ENCODE measurements at regions not wholly inside any gene's neighbourhood (a gene's known extent, or its start where the extent isn't known, plus 50 kb on each side); places are given as distances from the start of the nearest gene placed in this dataset.

DNA sequence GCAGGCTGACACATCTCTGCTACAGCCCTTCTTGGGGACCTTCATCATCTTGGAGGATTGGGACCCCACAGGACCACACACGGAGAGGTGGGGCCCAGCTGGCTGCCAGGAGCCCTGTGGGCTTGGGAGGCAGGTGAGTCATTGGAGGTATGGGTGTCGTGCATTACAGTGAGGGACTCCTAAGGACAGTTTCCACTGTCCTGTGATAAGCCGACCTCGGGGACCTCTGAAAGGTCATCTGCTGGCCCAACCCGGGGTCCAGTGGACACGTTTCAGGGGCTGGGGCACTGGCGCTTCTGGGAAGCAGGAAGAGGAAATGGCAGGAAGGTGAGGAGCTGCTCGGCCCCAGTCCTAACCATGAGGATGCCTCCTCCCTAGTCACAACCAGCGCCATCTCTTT is 238.0 kb downstream of the BCL11B start (continued):
- TF ChIP-seq GTF2I (CRISPR knock-in tag; conservative IDR thresholded peaks at IDR 0.05): no peak
- no peak for TF ChIP-seq NR3C1 (CRISPR knock-in tag; conservative IDR thresholded peaks at IDR 0.05; ENCODE audit: low read depth)
- TF ChIP-seq, protein P1, sequence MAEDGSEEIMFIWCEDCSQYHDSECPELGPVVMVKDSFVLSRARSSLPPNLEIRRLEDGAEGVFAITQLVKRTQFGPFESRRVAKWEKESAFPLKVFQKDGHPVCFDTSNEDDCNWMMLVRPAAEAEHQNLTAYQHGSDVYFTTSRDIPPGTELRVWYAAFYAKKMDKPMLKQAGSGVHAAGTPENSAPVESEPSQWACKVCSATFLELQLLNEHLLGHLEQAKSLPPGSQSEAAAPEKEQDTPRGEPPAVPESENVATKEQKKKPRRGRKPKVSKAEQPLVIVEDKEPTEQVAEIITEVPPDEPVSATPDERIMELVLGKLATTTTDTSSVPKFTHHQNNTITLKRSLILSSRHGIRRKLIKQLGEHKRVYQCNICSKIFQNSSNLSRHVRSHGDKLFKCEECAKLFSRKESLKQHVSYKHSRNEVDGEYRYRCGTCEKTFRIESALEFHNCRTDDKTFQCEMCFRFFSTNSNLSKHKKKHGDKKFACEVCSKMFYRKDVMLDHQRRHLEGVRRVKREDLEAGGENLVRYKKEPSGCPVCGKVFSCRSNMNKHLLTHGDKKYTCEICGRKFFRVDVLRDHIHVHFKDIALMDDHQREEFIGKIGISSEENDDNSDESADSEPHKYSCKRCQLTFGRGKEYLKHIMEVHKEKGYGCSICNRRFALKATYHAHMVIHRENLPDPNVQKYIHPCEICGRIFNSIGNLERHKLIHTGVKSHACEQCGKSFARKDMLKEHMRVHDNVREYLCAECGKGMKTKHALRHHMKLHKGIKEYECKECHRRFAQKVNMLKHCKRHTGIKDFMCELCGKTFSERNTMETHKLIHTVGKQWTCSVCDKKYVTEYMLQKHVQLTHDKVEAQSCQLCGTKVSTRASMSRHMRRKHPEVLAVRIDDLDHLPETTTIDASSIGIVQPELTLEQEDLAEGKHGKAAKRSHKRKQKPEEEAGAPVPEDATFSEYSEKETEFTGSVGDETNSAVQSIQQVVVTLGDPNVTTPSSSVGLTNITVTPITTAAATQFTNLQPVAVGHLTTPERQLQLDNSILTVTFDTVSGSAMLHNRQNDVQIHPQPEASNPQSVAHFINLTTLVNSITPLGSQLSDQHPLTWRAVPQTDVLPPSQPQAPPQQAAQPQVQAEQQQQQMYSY (CRISPR knock-in tag; IDR thresholded peaks at IDR 0.05): no peak
- TF ChIP-seq, protein P2, sequence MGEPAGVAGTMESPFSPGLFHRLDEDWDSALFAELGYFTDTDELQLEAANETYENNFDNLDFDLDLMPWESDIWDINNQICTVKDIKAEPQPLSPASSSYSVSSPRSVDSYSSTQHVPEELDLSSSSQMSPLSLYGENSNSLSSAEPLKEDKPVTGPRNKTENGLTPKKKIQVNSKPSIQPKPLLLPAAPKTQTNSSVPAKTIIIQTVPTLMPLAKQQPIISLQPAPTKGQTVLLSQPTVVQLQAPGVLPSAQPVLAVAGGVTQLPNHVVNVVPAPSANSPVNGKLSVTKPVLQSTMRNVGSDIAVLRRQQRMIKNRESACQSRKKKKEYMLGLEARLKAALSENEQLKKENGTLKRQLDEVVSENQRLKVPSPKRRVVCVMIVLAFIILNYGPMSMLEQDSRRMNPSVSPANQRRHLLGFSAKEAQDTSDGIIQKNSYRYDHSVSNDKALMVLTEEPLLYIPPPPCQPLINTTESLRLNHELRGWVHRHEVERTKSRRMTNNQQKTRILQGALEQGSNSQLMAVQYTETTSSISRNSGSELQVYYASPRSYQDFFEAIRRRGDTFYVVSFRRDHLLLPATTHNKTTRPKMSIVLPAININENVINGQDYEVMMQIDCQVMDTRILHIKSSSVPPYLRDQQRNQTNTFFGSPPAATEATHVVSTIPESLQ (CRISPR knock-in tag; IDR thresholded peaks at IDR 0.05): no peak
- TF ChIP-seq SMAD4 (CRISPR knock-in tag; IDR thresholded peaks at IDR 0.05): no peak
- no peak for TF ChIP-seq TP53 (CRISPR knock-in tag; IDR thresholded peaks at IDR 0.05)

DNA sequence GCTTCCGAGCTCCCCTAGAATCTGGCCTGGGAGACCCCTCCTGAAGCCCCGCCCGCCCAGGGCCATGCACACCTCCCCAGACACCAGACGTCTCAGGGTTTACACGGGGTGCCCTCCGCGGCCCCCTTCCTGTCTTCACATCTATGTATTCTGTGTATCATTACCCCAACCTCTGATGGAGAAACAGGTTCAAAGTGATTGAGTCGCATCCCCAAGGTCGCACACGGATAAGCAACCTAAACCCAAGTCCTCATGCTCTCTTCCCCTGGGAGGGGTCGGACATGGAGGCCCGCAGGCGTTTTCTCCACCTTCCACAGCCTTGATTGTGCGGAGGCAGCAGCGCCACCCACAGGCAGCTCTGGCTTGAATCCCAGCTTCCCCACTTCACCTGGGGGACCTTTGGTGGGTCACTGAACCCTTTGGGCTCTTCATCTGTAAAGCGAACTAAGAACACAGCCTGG is 237.3 kb downstream of the BCL11B start:
- H3K27ac Mint-ChIP-seq: no peak overlapping the region; the same call in 1 of the 2 replicates
- ChIA-PET CTCF (interaction anchor here (1.0 to 2.0 kb wide), 11 partner anchors 59 to 379 kb away, joined by 3 to 10 read pairs (median 4); no protein-coding TSS in a partner anchor), POLR2A (no interaction called here)
- peaks cover 15% of the 10 kb centered on the region for H3K9me3 Mint-ChIP-seq
- peaks cover 21% of the 10 kb centered on the region for H3K4me1 Mint-ChIP-seq
- H3K4me3 Mint-ChIP-seq: no peak overlapping the region
- ATAC-seq (peak; percentile 8; the same call in 1 of the 2 replicates), DNase-seq (ENCODE audit: low spot score) (peak; percentile 74)
- no peaks in the 10 kb centered on the region for H3K36me3 Mint-ChIP-seq
- TF ChIP-seq, protein P3, sequence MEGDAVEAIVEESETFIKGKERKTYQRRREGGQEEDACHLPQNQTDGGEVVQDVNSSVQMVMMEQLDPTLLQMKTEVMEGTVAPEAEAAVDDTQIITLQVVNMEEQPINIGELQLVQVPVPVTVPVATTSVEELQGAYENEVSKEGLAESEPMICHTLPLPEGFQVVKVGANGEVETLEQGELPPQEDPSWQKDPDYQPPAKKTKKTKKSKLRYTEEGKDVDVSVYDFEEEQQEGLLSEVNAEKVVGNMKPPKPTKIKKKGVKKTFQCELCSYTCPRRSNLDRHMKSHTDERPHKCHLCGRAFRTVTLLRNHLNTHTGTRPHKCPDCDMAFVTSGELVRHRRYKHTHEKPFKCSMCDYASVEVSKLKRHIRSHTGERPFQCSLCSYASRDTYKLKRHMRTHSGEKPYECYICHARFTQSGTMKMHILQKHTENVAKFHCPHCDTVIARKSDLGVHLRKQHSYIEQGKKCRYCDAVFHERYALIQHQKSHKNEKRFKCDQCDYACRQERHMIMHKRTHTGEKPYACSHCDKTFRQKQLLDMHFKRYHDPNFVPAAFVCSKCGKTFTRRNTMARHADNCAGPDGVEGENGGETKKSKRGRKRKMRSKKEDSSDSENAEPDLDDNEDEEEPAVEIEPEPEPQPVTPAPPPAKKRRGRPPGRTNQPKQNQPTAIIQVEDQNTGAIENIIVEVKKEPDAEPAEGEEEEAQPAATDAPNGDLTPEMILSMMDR (IDR thresholded peaks at IDR 0.05): 0 out of 2 replicates have a peak, but pooled peaks have one; percentile 42
- TF ChIP-seq ZNF263 (CRISPR knock-in tag; IDR thresholded peaks at IDR 0.05; ENCODE audit: low read depth): no peak
- H3K27me3 Mint-ChIP-seq (ENCODE audit: low read depth): no peaks in the 10 kb centered on the region

DNA sequence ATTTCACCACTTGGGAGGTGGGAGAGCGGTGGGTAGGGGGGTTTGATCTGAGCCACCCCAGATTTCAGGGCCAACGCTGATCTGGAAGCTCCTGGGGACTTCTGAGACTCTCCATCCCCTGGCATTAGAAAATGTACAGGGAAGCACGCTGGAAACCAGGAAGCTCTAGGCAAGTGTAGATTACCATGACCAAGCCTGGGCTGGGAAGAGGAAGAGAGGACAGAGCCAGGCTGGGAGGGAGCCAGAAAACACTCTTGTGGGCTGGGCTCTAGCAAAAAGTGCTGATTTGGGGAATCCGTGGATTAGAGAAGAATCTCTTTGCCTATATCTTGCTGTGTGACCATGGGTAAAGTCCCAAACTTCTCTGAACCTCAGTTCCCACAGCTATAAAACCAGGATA is 236.7 kb downstream of the BCL11B start:
- H3K36me3 Mint-ChIP-seq: no peaks in the 10 kb centered on the region
- TF ChIP-seq, protein P4, sequence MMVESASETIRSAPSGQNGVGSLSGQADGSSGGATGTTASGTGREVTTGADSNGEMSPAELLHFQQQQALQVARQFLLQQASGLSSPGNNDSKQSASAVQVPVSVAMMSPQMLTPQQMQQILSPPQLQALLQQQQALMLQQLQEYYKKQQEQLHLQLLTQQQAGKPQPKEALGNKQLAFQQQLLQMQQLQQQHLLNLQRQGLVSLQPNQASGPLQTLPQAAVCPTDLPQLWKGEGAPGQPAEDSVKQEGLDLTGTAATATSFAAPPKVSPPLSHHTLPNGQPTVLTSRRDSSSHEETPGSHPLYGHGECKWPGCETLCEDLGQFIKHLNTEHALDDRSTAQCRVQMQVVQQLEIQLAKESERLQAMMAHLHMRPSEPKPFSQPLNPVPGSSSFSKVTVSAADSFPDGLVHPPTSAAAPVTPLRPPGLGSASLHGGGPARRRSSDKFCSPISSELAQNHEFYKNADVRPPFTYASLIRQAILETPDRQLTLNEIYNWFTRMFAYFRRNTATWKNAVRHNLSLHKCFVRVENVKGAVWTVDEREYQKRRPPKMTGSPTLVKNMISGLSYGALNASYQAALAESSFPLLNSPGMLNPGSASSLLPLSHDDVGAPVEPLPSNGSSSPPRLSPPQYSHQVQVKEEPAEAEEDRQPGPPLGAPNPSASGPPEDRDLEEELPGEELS (CRISPR knock-in tag; IDR thresholded peaks at IDR 0.05): no peak
- TF ChIP-seq SMAD4 (CRISPR knock-in tag; IDR thresholded peaks at IDR 0.05) (no peak), ZBTB21 (CRISPR knock-in tag; IDR thresholded peaks at IDR 0.05; ENCODE audit: borderline replicate concordance) (no peak), FOXP1 (CRISPR knock-in tag; IDR thresholded peaks at IDR 0.05; ENCODE audit: borderline replicate concordance) (no peak)
- TF ChIP-seq, protein P5, sequence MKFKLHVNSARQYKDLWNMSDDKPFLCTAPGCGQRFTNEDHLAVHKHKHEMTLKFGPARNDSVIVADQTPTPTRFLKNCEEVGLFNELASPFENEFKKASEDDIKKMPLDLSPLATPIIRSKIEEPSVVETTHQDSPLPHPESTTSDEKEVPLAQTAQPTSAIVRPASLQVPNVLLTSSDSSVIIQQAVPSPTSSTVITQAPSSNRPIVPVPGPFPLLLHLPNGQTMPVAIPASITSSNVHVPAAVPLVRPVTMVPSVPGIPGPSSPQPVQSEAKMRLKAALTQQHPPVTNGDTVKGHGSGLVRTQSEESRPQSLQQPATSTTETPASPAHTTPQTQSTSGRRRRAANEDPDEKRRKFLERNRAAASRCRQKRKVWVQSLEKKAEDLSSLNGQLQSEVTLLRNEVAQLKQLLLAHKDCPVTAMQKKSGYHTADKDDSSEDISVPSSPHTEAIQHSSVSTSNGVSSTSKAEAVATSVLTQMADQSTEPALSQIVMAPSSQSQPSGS (CRISPR knock-in tag; IDR thresholded peaks at IDR 0.05; ENCODE audit: borderline replicate concordance, low read depth): no peak
- peaks cover 23% of the 10 kb centered on the region for H3K4me1 Mint-ChIP-seq
- POLR2A ChIA-PET: no interaction called here
- ATAC-seq (no peak), DNase-seq (ENCODE audit: low spot score) (no peak)
- CTCF ChIA-PET: interaction anchor here (0.7 to 2.0 kb wide), 21 partner anchors 9 to 839 kb away, joined by 3 to 15 read pairs (median 4); no protein-coding TSS in a partner anchor
- no peak overlapping the region; the same call in 1 of the 2 replicates for H3K27ac Mint-ChIP-seq
- peaks cover 15% of the 10 kb centered on the region for H3K9me3 Mint-ChIP-seq
- H3K4me3 Mint-ChIP-seq: no peak overlapping the region
- no peaks in the 10 kb centered on the region for H3K27me3 Mint-ChIP-seq (ENCODE audit: low read depth)

All from WTC11 (cell line).